Midbrain (tissue), 1 donor: ENCODE measurements at regions not wholly inside any gene's neighbourhood (a gene's known extent, or its start where the extent isn't known, plus 50 kb on each side); places are given as distances from the start of the nearest gene placed in this dataset.

Experiments
- DNase-seq: peaks from one replicate; lab custom pipeline; 2025; lab: John Stamatoyannopoulos, UW

DNA sequence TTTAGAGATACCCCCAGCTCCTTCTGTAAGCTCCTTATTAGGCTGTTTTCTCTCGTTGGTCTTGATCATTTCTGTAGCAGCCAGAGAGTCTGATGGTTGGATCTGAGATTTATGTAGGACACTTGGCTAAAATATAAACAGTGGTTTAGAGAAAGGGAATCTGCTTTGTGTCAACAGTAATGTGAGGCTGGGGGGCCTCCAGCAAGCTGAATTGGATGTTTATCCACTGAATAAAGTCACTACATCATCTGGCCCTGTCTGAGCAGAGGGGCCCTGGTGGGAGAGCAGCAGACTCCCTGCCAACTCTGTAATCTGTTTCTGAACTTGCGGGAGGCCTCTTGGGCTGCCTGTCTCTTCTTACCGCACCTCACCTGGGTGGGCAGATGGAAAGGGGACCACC, 328.5 kb upstream of the PLET1 start:
- DNase-seq: no peak

DNA sequence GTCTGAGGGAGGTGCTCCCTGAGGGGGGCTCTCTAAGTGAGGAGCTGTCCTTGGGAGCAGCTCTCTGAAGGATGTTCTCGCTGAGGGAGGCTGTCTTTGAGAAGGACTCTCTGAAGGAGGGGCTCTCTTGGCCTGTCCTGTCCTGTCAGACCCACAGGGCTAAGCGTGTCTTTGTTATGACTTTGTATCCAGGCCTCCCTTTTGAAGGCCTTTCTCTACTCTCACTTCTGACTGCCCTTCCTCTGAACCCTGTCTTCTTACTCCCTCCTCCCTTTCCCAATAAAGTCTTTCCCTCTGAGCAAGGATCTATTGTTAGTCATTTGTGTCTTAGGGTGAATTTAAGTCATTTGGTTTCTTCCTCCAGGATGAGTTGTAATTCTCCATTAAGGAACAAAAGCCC, 330.1 kb upstream of the PLET1 start:
- DNase-seq: no peak

DNA sequence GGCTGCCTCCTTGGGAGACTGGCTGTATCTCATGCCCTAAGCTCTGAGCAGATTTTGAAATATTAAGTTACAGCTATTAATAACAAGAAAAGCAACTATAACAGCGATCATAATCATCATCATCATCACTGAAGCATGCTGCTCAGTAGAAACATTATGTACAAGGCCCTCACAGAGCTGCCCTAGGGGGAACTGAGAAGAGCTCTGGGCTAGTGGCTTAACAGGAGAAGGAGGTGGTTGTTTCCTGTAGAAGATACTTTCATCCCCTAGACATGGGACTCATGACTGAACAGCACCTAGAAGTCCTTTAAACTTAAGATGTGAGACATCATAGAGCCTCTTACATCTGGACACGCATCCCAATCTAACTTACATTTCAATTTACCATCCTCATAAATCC, 332.8 kb upstream of the PLET1 start:
- no peak for DNase-seq

DNA sequence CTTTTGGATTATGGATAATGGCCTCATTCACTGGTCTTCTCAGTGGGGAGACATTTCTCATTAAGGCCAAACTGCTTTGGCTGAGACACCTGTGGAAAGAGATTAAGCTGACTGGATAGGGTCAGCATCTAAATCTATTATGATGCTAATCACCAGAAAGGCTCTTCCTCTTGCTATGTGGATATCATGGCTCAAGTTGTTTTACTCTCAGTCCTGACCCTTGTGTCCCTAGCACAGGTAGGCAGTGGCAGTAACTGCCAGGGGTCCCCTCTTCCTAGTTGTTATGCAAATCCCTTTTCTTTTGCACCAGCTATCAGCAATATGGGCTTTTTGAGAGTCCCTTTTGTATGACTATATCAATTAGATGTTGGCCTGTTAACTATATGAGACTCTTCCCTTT, 335.7 kb upstream of the PLET1 start:
- no peak for DNase-seq

DNA sequence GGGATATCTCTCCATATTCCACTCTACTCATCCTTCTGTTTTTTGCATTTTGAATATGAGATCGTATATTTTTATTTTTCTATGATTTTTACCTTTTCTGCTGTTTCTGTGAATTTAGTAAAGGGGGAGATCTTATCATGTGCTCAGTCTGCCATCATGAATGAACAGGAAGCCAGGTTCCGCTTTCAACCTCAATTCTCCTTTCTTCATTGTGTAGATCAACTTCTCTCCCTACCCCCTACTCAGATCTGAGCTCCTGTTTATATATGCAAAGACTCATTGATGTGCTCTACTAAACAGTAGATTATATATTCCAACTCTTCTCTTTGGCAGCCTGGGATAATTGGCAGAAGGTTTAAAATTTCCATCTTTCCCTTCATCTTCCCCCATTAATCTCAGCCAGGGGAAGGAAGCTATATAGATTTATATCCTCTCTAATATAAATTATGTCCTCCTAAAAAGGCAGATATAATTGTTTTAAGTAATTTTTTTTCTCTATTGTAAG, 336.7 kb upstream of the PLET1 start:
- no peak for DNase-seq

DNA sequence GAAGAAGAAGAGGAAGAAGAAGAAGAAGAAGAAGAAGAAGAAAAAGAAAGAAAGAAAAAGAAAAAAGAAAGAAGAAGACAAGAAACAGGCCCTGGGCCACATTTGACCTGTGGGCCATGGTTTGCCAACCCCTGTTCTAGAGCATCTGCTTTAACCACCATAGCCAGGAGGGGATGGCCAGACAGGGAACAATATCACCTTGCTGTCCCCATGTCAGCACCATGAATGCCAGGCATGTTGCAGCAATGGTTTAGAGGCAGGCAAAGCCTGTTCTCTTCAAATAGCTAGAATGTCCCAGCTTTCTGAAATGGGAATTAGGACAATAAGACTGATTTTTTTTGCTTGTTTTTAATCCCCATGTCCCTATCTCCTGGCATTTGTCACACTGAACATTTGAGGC, 338.6 kb upstream of the PLET1 start:
- DNase-seq: no peak

DNA sequence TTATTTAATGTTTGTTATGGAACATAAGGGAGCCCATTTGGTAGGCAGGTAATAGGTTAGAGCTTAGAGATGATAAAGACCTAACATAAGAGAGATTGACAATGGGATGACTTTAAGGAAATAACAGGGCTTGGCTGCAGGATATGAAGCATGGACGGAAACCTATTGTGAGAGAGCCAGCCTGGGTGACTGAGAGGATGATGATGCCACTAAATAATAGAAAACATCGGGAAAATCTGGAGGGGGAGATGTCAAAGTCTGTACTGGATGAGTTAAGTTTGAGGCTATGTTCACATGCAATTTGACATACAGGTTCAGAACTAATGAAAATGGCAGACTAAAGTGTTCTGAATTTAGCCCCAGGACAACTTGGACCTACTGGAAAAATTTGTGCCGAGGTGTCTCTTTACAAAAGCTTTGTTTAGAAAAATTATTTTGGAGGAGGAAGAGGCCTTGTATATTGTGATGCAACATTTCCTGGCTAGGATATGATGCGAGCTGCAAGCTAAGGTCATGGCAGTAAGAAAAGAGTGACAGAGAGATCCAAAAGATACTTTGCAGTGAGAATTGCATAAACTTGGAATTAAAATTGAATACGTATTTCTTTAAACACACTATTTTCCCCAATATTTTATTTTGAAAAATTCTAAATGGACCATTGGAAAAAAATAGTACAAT, 339.3 kb upstream of the PLET1 start:
- no peak for DNase-seq

DNA sequence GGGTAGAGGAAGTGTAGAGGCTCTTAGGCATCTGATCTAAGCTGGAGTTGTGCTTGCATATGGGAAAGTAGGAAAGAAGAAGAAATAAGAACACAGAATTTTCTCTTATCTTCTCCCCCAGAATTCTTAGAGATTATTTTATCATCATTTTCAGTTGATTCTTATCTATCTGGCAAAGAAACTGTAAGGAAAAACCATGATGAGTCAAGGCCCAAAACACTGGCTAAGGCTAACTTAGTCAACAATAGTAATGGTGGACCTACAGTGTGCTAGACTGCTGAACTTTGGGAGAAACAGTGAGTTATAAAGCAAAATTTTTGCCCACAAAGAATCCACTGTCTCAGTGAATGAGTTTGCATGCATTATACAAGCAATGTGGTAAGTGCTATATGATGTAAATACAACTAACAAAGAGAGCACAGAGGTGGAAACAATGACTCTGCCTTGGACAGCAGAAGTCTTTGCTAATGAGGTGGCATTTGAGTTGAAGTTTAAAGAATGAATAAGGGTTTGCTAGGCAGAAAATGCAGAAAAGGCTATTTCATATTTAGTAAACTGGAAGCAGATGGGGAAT, 344.5 kb upstream of the PLET1 start:
- peak; percentile 27 for DNase-seq

DNA sequence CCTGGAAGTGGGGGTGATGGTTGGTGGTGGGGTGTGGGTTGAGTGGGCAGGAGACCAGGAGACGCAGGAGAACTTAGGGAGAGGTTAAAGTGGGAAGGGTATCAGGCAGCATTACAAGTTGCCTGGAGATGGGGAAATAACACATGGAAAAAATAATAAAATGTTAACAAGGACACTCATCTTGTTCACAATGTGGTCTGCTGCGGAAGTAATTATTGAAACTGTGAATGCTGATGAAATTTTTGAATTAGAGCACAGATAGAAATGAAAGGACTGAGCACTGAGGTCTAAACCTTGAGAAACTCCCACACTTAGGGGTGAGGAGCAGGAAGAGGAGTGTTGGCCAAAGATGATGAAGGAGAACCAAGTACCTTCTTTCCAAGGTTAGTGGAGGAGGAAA, 346.0 kb upstream of the PLET1 start:
- no peak for DNase-seq

DNA sequence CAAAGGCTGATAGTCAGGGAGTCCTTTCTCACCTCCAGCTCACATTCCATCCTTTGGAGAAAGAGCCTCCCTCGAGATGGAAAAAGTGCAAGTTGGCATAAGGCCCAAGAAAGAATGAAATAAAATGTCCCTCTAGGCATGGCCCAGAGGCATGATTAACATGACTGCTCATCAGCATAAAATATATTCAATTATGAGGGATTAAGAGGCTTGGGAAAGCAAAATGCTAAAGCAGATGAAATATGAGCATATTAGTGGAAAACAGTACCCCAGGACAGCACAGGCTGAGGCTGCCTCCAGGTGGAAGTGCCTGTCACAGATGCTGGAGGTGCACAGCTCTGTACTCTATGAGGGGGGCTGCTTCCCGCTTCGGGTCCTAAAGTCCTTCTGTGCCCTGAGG, 347.8 kb upstream of the PLET1 start:
- no peak for DNase-seq

DNA sequence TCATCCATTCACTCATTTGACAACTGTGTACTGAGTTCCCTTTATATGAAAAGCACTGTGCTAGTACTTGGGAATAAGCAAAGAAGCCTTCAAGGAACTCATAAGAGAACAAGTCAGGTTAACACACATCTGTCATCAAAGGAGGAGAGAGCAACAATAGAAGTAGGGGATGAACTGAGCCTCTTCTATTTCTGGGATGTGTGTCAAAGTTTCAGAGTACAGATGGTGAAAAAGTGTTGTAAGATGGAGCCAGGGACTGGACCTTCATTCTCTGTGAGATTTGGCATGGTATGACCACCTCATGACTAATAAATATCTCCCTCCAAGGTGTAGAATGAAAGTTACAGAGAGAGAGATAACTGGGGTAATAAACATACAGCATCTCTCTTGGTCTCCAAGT, 349.8 kb upstream of the PLET1 start:
- DNase-seq: no peak

DNA sequence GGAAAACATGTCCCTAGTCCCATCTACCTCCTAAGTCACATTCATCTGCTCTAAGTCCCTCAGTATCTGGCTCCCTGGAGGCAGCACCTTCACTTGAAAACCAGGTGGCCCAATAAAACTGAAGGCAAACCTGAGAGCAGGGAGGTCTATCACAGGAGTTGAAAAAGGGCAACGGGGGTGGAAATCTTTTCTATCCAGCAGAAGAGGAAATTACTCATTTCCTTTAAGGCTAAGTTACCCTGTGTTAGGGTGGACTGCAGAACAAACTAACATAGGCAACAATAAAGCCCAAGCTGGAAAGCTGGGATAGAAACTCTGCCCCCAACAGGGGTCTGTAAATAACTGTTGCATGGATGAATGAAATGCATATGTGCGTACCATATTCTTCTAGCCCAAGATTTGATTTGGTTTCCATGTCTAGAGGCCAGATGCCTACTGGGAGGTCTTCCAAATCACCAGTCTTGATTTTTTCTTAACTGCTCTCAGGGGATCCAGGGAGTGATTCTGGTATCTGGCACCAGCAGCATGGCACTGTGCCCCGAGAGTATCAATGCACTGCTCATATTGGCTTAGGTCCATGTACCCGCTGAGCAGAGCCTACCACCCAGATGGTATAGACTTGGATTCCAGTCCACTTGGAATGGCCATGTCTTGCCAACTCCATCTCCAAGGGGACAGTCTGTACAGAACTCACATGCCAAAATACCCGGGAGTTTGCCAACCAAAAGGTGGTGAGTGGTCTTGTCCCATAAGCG, 350.0 kb upstream of the NCAM1 start:
- no peak for DNase-seq

DNA sequence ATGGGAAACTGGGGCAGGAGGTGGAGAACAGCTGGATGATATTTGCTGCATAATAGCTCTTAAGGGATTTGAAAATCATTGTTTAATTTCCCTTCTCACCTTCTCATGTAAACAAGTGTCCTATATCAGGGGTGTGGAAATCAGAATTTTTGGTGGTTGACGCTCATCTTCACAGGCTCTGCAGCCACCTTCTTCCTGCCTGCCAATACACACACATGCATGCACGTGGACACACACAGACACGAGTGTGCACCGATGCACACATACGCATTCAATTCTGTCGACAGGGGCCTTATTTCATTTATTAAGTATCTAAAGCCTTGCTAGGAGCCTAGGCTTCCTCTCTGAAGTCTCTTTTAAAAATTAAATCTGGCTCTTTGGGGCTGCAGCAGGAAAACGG, 349.4 kb upstream of the NCAM1 start:
- DNase-seq: no peak

DNA sequence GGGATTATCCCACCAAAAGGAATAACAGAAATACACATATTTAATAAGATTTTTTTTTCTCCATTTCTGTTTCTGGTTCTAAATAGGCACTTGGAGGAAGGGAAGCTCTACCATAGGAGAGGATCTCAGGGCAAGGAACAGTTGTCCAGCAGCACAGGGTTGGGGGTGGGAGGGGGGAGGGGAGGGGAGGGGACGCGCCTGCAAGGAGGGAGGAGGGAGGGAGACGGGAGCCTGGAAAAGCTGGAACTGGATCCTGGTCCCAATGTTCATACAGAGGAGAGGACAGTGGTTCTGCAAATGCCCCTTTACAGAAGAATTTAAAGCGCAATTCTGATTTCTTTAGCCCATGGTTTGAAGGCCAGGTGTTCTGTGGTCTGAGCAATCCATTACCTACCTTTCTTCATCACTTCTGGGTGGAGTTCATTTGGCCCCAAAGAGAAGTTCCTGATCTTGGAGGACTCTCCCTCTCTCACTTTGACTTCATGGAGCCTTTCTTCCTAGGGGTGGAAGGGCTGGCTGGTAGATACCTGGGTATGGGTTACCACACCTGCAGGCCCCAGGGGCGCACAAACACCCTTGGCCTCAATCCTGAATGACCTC, 348.9 kb upstream of the NCAM1 start:
- DNase-seq: peak; percentile 11

DNA sequence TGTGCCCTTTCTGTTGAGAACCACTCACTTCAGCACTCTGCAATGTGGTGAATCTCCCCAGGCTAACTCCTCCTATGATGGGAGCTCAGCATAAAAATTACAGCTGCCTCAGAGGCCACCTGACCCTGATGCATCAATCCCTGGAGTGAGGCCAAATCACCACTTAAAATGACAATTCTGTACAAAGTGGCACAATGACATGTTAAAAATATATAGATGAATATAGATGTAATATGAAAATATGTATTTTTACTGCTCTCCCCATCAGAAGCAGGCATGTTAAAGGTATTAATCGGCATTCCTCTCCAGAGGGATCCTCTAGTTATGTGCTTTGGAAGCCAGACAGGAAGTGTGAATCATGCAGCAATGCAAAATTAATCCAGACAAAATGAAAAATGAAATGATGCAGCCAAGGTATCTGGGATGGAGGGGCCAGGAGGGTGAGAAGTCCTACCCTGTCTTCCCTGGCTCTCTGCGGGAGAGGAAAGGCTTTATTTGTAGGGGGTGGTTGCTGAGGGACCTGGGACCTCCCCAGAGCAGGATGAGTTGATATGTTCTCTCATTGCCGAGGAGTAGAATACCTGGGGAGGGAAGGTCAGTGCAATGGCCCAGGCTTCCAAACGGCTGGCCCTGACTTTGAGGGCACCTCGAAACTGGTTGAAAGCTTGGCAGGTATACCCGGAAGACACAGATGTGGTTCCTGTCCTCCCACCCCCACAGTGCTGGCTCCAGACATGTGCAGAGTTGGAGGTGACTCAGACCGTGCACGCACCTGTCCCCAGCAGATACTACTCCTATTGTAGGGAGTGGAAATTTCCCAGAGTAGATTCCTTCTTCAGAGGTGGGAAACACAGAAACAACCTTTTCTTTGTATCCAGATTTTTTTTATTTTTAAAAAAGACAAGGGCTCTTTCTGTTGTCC, 347.9 kb upstream of the NCAM1 start:
- DNase-seq: no peak

DNA sequence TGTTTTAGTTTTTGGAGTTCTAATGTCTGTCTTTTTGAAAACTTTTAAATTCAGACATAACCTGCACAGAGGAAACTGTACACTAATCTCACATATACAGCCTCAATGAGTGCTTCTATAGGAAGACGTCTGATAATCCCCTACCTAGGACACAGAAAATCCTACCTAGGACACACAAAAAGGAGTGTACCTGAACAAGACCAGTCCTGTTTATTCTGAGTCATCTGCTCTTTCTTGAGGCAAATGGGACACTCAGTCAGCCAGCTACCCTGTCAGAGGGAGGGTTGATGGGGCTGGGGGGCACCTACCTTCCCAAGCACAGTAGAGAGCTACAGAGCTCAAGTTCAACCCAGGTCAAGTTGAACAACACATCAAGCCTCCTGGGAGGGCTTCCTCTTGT, 346.6 kb upstream of the NCAM1 start:
- no peak for DNase-seq

DNA sequence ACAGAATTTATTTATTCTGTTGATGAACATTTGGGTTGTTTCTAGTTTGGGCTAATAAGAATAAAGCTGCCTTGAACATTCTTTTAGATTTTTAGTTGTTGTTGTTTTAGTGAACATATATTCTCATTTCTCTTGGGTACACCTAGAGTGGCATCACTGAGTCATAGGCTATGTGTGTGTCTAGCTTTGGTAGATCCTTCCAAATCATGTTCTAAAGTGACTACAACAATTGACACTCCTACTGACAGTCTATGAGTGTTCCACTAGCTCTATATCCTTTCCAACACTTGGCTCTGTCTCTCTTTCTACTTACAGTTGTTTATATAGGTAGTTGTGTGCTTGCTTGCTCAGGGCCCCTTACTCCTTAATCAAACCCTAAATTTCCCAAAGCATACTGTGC, 346.0 kb upstream of the NCAM1 start:
- DNase-seq: no peak

DNA sequence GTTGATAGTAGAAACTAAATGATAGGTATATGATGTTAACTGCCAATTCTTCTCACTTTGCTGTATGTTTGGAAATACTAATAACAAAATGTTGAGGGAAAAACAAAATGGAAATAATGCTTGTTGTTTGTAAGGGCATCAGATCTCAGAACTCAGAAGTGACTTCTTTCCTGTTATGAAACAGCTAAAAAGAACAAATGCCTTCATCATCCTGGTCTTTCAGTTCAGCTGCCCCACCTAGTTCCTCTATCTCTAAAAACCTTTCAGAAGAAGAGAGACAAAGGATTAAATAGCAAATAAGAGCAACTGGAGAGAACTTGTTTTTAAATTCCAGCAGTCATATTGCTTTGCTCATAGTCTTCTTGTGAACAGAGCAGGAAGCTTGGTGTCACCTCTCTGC, 345.3 kb upstream of the NCAM1 start:
- DNase-seq: no peak

DNA sequence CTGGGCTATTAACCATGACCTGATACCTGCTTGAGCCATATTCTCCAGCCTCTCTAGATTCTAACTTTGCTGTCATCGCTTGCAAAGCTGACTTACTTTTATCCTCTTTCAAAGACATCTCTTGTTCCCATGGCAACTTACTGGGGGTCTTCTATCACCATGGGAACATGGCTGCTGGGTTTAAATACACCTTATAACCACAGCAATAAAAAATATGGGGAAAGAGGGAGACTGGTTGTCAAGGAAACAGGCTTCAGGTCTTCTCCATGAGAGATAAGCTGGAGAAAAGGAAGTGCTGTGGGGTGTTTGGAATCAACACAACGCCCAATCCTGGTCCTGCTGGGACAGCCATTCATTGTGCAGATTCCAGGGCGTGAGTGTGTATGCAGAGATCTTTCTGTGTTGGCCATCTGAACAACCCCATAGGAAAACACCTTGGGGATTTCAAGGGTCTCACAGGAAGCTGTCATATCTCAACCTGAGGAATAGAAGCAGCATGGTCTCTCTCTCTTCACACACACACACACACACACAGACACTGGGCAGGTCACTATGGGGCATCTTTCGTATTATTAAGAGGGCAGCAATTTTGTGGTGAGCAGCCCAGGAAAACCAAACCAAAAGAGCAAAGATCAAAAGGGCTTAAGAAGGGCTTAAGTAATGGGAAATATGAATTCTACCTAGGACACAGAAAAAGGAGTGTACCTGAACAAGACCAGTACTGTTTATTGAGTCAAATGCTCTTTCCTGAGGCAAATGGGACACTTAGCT, 344.7 kb upstream of the NCAM1 start:
- no peak for DNase-seq

DNA sequence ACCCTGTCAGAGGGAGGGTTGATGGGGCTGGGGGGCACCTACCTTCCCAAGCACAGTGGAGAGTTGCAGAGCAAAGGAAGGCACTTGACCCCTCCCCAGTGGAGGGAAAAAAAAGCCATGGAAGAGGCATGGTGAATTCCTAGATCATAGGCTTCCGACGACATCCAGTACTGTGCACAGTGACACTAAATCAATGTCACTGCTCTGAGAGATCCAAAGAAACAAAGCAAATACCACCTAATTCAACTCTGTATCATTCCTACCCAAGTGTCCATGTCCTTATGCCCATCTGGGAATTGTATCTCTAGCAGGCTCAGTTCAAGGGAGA, 344.2 kb upstream of the NCAM1 start:
- DNase-seq: no peak
